Activated B cell treated with CpG ODN at 0.5 μM for 24 hours (primary cell): ENCODE measurements at regions not wholly inside any gene's neighbourhood (a gene's known extent, or its start where the extent isn't known, plus 50 kb on each side); places are given as distances from the start of the nearest gene placed in this dataset.

Source experiments
- ATAC-seq: fragments of 200-7000 bp; cut with Tn5 transposase; one replicate; pipeline ENCODE4 v1.10.0; 2021; ENCODE audit warnings: low read depth, mild to moderate bottlenecking, moderate library complexity
- CTCF ChIA-PET: fragments of 350-600 bp; sonication (Branson Sonifier 250); formaldehyde crosslinking; loops from one replicate; lab custom pipeline; 2021; ENCODE audit warnings: antibody characterized with exemption; lab: Charles Lee
- POLR2A ChIA-PET: fragments of 350-600 bp; sonication (Branson Sonifier 250); formaldehyde crosslinking; loops from one replicate; lab custom pipeline; 2021; ENCODE audit warnings: antibody characterized with exemption; lab: Charles Lee
- DNase-seq: peaks from one replicate; pipeline ENCODE4 v3.0.0; 2022
- H3K27ac Mint-ChIP-seq: one replicate; pipeline ENCODE4 v1.8.0; 2020; ENCODE audit warnings: mixed read lengths
- H3K27me3 Mint-ChIP-seq: one replicate; pipeline ENCODE4 v1.8.0; 2021; ENCODE audit warnings: mixed read lengths
- H3K36me3 Mint-ChIP-seq: one replicate; pipeline ENCODE4 v1.8.0; 2021; ENCODE audit warnings: low read depth, mixed read lengths
- H3K4me1 Mint-ChIP-seq: one replicate; pipeline ENCODE4 v1.8.0; 2021; ENCODE audit warnings: mixed read lengths
- H3K4me3 Mint-ChIP-seq: one replicate; pipeline ENCODE4 v1.8.0; 2020; ENCODE audit warnings: mild to moderate bottlenecking, mixed read lengths
- H3K9me3 Mint-ChIP-seq: one replicate; pipeline ENCODE4 v1.8.0; 2020; ENCODE audit warnings: mixed read lengths
- intact Hi-C: fragments of 100-400 bp; cut with micrococcal nuclease; formaldehyde crosslinking; loops from one replicate; pipeline ENCODE4 v1.15.1; 2024
- TF ChIP-seq, protein P1 (sequence below): fragments of 200-600 bp; IDR thresholded peaks from one replicate; pipeline ENCODE4 v1.8.0; 2022; ENCODE audit warnings: antibody characterized with exemption, mild to moderate bottlenecking

DNA sequence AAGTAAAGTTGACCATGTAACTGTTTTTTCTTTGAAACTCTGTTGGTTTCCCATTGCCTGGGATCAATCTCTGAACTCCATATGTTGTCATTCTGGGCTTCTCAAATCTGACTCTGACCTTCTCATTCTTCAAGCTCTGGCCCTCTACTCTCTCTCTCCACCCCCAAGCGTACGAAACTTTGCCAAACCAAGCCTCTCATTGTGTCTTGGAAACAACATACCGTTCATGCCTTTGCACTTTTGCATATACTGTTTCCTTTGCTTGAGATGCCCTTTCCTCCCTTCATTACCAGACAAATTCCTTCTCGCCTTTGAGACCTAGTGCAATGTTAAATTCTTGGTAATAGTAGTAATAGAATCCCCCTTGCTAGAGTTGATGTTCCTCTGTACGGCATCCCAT, 113.7 kb downstream of the OLFM4 start:
- intact Hi-C loops = no loop called here
- ChIA-PET CTCF (no interaction called here), POLR2A (no interaction called here)
- Mint-ChIP-seq H3K9me3 (no peaks in the 10 kb centered on the region), H3K4me1 (no peaks in the 10 kb centered on the region), H3K27me3 (no peaks in the 10 kb centered on the region), H3K36me3 (no peaks in the 10 kb centered on the region), H3K4me3 (no peak overlapping the region), H3K27ac (no peak overlapping the region)
- ATAC-seq (no peak), DNase-seq (no peak)
- TF ChIP-seq, protein P1, sequence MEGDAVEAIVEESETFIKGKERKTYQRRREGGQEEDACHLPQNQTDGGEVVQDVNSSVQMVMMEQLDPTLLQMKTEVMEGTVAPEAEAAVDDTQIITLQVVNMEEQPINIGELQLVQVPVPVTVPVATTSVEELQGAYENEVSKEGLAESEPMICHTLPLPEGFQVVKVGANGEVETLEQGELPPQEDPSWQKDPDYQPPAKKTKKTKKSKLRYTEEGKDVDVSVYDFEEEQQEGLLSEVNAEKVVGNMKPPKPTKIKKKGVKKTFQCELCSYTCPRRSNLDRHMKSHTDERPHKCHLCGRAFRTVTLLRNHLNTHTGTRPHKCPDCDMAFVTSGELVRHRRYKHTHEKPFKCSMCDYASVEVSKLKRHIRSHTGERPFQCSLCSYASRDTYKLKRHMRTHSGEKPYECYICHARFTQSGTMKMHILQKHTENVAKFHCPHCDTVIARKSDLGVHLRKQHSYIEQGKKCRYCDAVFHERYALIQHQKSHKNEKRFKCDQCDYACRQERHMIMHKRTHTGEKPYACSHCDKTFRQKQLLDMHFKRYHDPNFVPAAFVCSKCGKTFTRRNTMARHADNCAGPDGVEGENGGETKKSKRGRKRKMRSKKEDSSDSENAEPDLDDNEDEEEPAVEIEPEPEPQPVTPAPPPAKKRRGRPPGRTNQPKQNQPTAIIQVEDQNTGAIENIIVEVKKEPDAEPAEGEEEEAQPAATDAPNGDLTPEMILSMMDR = no peak

DNA sequence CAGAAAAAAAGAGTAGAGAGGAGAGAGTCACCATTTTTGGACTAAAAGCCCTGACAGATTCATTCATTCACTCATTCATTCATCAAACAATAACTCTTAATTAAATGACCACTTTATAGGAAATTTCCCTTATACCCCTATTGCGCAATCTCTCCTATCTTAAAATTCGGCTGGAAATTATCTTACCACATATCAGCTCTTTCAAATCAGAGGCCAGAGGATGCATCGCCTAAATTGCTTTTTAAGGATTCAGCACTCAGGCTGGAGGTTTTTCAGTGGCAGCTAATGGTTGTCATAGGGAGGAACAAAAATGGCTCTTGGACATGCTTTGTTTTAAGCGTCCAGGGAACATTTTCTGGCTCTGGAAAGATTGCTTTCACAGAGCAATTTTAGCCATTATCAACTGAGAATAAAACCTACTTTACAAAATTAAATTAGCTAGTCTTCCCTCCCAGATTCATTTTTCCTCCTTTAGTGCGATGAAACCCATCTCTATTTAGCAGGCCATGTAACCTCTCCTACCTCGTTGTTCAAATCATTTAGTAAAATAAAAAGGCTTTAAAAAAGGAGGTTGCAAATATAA, 115.2 kb downstream of the OLFM4 start:
- TF ChIP-seq, protein P1 = no peak
- DNase-seq = no peak
- H3K27me3 Mint-ChIP-seq = no peaks in the 10 kb centered on the region
- ChIA-PET POLR2A (no interaction called here), CTCF (no interaction called here)
- H3K4me1 Mint-ChIP-seq = no peaks in the 10 kb centered on the region
- no peak overlapping the region for H3K27ac Mint-ChIP-seq
- no peaks in the 10 kb centered on the region for H3K36me3 Mint-ChIP-seq
- ATAC-seq = no peak
- H3K4me3 Mint-ChIP-seq = no peak overlapping the region
- H3K9me3 Mint-ChIP-seq = no peaks in the 10 kb centered on the region
- intact Hi-C loops = no loop called here

DNA sequence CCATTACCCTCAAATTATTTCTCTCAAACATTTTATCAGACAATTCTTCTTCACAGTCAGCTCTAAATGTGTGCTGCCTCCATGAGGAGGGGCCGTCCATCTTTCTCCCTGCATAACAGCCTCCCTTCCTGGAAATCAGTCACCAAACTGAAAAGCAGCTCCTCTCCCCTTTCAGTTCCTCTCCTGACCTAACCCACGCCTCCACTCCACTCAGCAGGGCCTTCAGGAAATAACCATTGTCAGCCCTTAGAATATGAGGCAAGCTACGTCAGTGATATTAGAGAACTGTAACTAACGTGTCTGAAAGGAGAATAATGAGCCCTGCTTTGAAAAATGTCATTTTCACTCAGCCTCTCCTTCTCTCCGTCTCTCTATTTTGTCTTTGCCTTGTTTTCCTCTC, 116.2 kb downstream of the OLFM4 start:
- Mint-ChIP-seq H3K27me3 (no peaks in the 10 kb centered on the region), H3K4me1 (no peaks in the 10 kb centered on the region), H3K4me3 (no peak overlapping the region), H3K9me3 (no peaks in the 10 kb centered on the region), H3K27ac (no peak overlapping the region), H3K36me3 (no peaks in the 10 kb centered on the region)
- no peak for DNase-seq
- no peak for ATAC-seq
- CTCF ChIA-PET = no interaction called here
- POLR2A ChIA-PET = no interaction called here
- intact Hi-C loops = no loop called here
- TF ChIP-seq, protein P1 = no peak

DNA sequence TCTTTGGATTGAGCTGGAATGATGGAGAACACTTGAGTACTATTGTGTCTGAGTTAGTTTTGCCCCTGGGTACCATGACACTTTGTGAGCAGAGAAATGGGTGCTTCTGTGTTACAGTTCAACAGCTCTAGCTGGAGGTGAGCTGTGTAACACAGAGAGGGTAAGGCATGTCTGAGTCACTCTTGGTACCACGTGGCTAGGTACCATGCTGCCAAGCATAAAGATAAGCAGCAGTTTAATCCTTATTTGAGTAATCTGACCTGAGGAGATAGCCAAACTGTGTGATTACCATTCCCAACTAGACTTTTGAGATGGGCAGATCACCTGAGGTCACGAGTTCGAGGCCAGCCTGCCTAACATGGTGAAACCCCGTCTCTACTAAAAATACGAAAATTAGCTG, 122.0 kb downstream of the OLFM4 start:
- ATAC-seq = no peak
- intact Hi-C loops = no loop called here
- Mint-ChIP-seq H3K4me3 (no peak overlapping the region), H3K9me3 (peaks cover 2% of the 10 kb centered on the region), H3K4me1 (no peaks in the 10 kb centered on the region), H3K36me3 (no peaks in the 10 kb centered on the region), H3K27me3 (peaks cover 5% of the 10 kb centered on the region), H3K27ac (no peak overlapping the region)
- TF ChIP-seq, protein P1 = no peak
- DNase-seq = no peak
- POLR2A ChIA-PET = no interaction called here
- CTCF ChIA-PET = no interaction called here

DNA sequence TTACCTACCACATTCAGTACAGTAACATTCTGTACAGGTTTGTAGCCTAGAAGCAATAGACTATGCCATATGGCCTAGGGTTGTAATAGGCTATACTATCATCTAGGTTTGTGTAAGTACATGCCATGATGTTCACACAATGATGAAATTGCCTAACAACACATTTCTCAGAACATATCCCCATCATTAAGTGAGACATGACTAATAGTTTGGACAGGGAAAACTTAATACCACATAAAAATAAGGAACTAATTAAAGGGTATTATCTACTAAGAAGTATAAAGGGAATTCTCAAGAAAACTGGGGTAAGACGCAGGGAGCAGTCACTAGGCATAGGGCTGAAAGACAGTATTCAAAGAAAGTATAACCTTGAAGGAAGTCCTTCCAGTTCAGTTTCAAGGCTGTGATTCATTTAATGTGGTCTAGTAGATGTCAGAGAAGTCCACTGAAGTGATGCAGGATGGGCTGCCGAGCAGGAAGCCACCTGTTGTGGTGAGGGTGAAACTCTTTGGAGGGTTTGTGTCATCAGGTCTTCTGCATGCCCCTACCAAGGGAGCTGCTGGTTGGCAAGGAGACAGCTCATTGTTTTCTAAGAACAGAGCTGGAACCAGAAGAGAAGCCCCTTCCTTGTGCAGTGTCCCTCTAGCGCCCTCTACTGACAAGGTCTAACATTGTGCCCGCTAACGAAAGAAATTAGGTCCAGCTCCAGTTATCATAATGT, 122.9 kb downstream of the OLFM4 start:
- peak; percentile 25 for ATAC-seq
- H3K4me3 Mint-ChIP-seq = no peak overlapping the region
- intact Hi-C loops = no loop called here
- CTCF ChIA-PET = no interaction called here
- TF ChIP-seq, protein P1 = no peak
- DNase-seq = no peak
- peaks cover 5% of the 10 kb centered on the region for H3K27me3 Mint-ChIP-seq
- no peak overlapping the region for H3K27ac Mint-ChIP-seq
- H3K36me3 Mint-ChIP-seq = no peaks in the 10 kb centered on the region
- POLR2A ChIA-PET = no interaction called here
- peaks cover 2% of the 10 kb centered on the region for H3K9me3 Mint-ChIP-seq
- H3K4me1 Mint-ChIP-seq = no peaks in the 10 kb centered on the region
